ENCODE measurements at regions not wholly inside any gene's neighbourhood (a gene's known extent, or its start where the extent isn't known, plus 50 kb on each side); places are given as distances from the start of the nearest gene placed in this dataset.
A peak's percentile ranks its signal among the peaks of the same experiment; 100 is the strongest.

DNA sequence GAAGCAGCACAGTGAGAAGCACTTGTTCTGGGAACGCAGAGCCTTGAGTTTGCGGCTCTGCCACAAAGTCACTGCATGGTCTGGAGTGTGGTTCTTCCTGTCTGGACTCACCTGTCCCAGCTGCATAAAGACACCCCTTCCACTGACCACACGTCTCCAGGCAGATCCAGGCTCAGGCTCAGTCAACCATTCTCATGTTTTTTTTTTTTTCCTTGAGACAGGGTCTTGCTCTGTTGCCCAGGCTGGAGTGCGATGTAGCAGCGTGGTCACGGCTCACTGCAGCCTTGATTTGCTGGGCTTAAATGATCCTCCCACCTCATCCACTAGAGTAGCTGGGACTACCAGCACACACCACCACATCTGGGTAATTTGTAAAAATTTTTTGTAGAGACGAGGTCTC, 102.9 kb upstream of the KLF4 start:
- TF ChIP-seq, protein P1, sequence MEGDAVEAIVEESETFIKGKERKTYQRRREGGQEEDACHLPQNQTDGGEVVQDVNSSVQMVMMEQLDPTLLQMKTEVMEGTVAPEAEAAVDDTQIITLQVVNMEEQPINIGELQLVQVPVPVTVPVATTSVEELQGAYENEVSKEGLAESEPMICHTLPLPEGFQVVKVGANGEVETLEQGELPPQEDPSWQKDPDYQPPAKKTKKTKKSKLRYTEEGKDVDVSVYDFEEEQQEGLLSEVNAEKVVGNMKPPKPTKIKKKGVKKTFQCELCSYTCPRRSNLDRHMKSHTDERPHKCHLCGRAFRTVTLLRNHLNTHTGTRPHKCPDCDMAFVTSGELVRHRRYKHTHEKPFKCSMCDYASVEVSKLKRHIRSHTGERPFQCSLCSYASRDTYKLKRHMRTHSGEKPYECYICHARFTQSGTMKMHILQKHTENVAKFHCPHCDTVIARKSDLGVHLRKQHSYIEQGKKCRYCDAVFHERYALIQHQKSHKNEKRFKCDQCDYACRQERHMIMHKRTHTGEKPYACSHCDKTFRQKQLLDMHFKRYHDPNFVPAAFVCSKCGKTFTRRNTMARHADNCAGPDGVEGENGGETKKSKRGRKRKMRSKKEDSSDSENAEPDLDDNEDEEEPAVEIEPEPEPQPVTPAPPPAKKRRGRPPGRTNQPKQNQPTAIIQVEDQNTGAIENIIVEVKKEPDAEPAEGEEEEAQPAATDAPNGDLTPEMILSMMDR (conservative IDR thresholded peaks at IDR 0.05), result no peak
- no peak overlapping the region for H3K27ac ChIP-seq

- TF ChIP-seq, protein P1 (conservative IDR thresholded peaks at IDR 0.05), result no peak
These were observed 102.2 kb upstream of the KLF4 start for GRCh38 chr9:107591781-107592180.

DNA sequence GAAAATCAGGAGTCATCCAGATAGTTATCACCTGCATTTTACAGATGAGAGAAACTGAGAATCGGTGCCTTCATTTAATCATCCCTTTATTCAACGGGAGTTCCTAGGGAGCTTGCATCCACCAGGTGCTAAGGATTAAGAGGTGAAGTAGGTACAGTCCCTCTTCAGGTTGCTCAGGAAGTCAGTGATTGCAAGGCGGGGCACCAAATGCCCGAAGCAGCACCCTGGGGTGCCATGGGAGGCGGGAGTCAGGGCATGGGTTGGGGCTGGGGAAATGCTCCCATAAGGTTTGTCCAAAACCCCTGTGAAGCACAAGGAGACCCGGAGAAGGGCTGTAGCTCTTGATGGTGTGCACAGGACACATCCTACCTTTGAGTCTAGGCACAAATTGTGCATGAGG, 98.8 kb upstream of the KLF4 start:
- H3K27ac ChIP-seq, result peak overlapping the region; percentile 84
- TF ChIP-seq, protein P1 (conservative IDR thresholded peaks at IDR 0.05), result no peak

More at GRCh38 chr9:107591781-107592180, 102.2 kb upstream of the KLF4 start:
- H3K27ac ChIP-seq, result no peak overlapping the region

- TF ChIP-seq, protein P1 (conservative IDR thresholded peaks at IDR 0.05), result no peak
- H3K27ac ChIP-seq, result peak overlapping the region; percentile 84
These were observed 97.8 kb upstream of the KLF4 start for GRCh38 chr9:107587191-107587963.

- TF ChIP-seq, protein P1 (conservative IDR thresholded peaks at IDR 0.05), result no peak
- H3K27ac ChIP-seq, result peak overlapping the region; percentile 84
These were observed 96.9 kb upstream of the KLF4 start for GRCh38 chr9:107586493-107586892.

- TF ChIP-seq, protein P1 (conservative IDR thresholded peaks at IDR 0.05), result no peak
These were observed 95.9 kb upstream of the KLF4 start for GRCh38 chr9:107585465-107585864.

DNA sequence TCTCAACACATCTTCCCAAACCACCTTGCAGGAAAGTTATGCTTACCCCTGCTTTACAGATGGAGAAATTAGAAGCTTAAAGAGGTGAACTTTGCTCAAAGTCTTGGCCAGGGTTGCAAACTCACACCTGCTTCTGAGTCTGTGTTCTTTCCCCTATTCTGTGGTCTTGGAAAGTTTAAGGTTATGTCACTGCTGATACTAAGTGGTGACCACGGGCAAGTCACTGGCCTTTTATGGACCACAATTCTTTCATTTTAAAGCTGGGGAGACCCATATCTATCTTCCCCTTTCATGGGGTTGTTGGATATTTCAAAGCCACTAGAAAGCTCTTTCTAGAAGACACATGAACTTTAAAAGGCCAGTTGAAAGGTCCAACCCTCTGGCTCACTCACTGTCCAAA, 95.4 kb upstream of the KLF4 start:
- TF ChIP-seq, protein P1 (conservative IDR thresholded peaks at IDR 0.05), result no peak
- H3K27ac ChIP-seq, result no peak overlapping the region

More at GRCh38 chr9:107585465-107585864, 95.9 kb upstream of the KLF4 start:
- H3K27ac ChIP-seq, result no peak overlapping the region
